ENCODE measurements at regions not wholly inside any gene's neighbourhood (a gene's known extent, or its start where the extent isn't known, plus 50 kb on each side); places are given as distances from the start of the nearest gene placed in this dataset.

- Histone ChIP-seq H3K36me3 (no peaks in the 10 kb centered on the region), H3K9me3 (peaks cover 0 to 3% (median 0%) of the 10 kb centered on the region in 4 donors), H3K27ac (no peak overlapping the region), H3K4me3 (no peak overlapping the region), H3K4me1 (no peaks in the 10 kb centered on the region), H3K27me3 (no peaks in the 10 kb centered on the region)
- no peak for DNase-seq (ENCODE audit: low spot score in 2 of 2)
- 53 to 65% methylated on average over 3 of the region's 3 CpGs for WGBS, 2 donors
- no peak for TF ChIP-seq POLR2A (IDR thresholded peaks at IDR 0.05)
- TF ChIP-seq, protein P1, sequence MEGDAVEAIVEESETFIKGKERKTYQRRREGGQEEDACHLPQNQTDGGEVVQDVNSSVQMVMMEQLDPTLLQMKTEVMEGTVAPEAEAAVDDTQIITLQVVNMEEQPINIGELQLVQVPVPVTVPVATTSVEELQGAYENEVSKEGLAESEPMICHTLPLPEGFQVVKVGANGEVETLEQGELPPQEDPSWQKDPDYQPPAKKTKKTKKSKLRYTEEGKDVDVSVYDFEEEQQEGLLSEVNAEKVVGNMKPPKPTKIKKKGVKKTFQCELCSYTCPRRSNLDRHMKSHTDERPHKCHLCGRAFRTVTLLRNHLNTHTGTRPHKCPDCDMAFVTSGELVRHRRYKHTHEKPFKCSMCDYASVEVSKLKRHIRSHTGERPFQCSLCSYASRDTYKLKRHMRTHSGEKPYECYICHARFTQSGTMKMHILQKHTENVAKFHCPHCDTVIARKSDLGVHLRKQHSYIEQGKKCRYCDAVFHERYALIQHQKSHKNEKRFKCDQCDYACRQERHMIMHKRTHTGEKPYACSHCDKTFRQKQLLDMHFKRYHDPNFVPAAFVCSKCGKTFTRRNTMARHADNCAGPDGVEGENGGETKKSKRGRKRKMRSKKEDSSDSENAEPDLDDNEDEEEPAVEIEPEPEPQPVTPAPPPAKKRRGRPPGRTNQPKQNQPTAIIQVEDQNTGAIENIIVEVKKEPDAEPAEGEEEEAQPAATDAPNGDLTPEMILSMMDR (IDR thresholded peaks at IDR 0.05): no peak
- no peak for TF ChIP-seq EP300 (IDR thresholded peaks at IDR 0.05)
These were observed 84.1 kb upstream of the GK2 start for GRCh38 chr4:79492148-79492547.

GRCh38 chr4:79489506-79489905 is 81.5 kb upstream of the GK2 start:
- no peak for TF ChIP-seq POLR2A (IDR thresholded peaks at IDR 0.05)
- TF ChIP-seq, protein P1 (IDR thresholded peaks at IDR 0.05): no peak
- WGBS, 2 donors: 87 to 98% methylated on average over 2 of the region's 2 CpGs
- DNase-seq (ENCODE audit: low spot score in 2 of 2): no peak

GRCh38 chr4:79476196-79476595 is 68.2 kb upstream of the GK2 start:
- Histone ChIP-seq H3K4me3 (no peak overlapping the region), H3K4me1 (no peaks in the 10 kb centered on the region), H3K27ac (no peak overlapping the region), H3K27me3 (no peaks in the 10 kb centered on the region), H3K36me3 (no peaks in the 10 kb centered on the region), H3K9me3 (no peaks in the 10 kb centered on the region)
- DNase-seq (ENCODE audit: low spot score in 2 of 2): no peak
- peak in 1 of 2 donors; percentile 48 for TF ChIP-seq EP300 (IDR thresholded peaks at IDR 0.05)
- TF ChIP-seq POLR2A (IDR thresholded peaks at IDR 0.05): no peak
- WGBS, 2 donors: 81 to 84% methylated on average over 2 of the region's 2 CpGs

More at GRCh38 chr4:79489506-79489905, 81.5 kb upstream of the GK2 start:
- H3K27ac ChIP-seq: no peak overlapping the region
- no peaks in the 10 kb centered on the region for H3K36me3 ChIP-seq
- no peak overlapping the region for H3K4me3 ChIP-seq
- no peaks in the 10 kb centered on the region for H3K4me1 ChIP-seq
- H3K27me3 ChIP-seq: no peaks in the 10 kb centered on the region
- peaks cover 0 to 3% (median 0%) of the 10 kb centered on the region in 4 donors for H3K9me3 ChIP-seq

- Histone ChIP-seq H3K27me3 (no peaks in the 10 kb centered on the region), H3K36me3 (no peaks in the 10 kb centered on the region), H3K27ac (no peak overlapping the region), H3K4me1 (no peaks in the 10 kb centered on the region), H3K9me3 (no peaks in the 10 kb centered on the region), H3K4me3 (no peak overlapping the region)
- no peak for DNase-seq (ENCODE audit: low spot score in 2 of 2)
- 82 to 85% methylated on average over 3 of the region's 3 CpGs for WGBS, 2 donors
- TF ChIP-seq POLR2A (IDR thresholded peaks at IDR 0.05): no peak
- TF ChIP-seq, protein P1 (IDR thresholded peaks at IDR 0.05): no peak
- no peak for TF ChIP-seq EP300 (IDR thresholded peaks at IDR 0.05)
These were observed 65.4 kb upstream of the GK2 start for GRCh38 chr4:79473439-79473724.

- Histone ChIP-seq H3K27ac (no peak overlapping the region), H3K36me3 (no peaks in the 10 kb centered on the region), H3K4me1 (no peaks in the 10 kb centered on the region), H3K9me3 (no peaks in the 10 kb centered on the region), H3K27me3 (no peaks in the 10 kb centered on the region), H3K4me3 (no peak overlapping the region)
- no peak for TF ChIP-seq POLR2A (IDR thresholded peaks at IDR 0.05)
- 84 to 91% methylated on average over 3 of the region's 3 CpGs for WGBS, 2 donors
- no peak for DNase-seq (ENCODE audit: low spot score in 2 of 2)
These were observed 64.8 kb upstream of the GK2 start for GRCh38 chr4:79472693-79473438.

DNA sequence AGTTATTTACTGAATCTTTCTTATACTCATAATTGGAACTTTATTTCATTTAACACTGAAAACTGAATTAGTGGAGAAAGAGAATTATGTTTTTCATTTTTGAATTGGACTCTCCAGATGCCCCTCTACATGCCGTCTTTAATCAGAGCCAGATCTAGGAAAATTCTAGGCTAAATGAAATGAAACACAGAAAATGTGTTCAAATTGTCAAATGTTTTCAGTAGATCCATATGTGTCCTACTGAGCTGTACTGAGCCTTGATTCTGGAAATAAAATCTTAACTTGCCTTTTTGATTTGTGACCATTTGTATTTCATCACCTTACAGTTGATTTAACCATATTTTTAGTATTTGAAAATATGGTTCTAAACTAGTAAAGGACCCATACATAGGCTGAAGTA is 64.0 kb upstream of the GK2 start:
- no peak overlapping the region for H3K4me3 ChIP-seq
- H3K36me3 ChIP-seq: no peaks in the 10 kb centered on the region
- WGBS, 2 donors: 85 to 88% methylated on average over 1 of the region's 1 CpG
- no peak for DNase-seq (ENCODE audit: low spot score in 2 of 2)
- TF ChIP-seq EP300 (IDR thresholded peaks at IDR 0.05) (no peak), POLR2A (IDR thresholded peaks at IDR 0.05) (no peak)
- TF ChIP-seq, protein P1 (IDR thresholded peaks at IDR 0.05): no peak
- no peaks in the 10 kb centered on the region for H3K4me1 ChIP-seq
- no peaks in the 10 kb centered on the region for H3K9me3 ChIP-seq
- H3K27ac ChIP-seq: no peak overlapping the region
- H3K27me3 ChIP-seq: no peaks in the 10 kb centered on the region

All from tibial nerve (tissue), 4 donors.